Left ventricle myocardium inferior (tissue), 1 donor: ENCODE measurements at regions not wholly inside any gene's neighbourhood (a gene's known extent, or its start where the extent isn't known, plus 50 kb on each side); places are given as distances from the start of the nearest gene placed in this dataset.

Experiments
- DNase-seq: peaks from one replicate; pipeline ENCODE4 v3.0.0-alpha.2; 2020
- H3K27ac ChIP-seq: fragments of 200-600 bp; replicated peaks from 2 replicates; pipeline ENCODE4 v1.8.0; 2021
- H3K27me3 ChIP-seq: fragments of 200-600 bp; 2 replicates; pipeline ENCODE4 v1.8.0; 2021; ENCODE audit warnings: low read depth
- H3K36me3 ChIP-seq: fragments of 200-600 bp; 2 replicates; pipeline ENCODE4 v1.8.0; 2021
- H3K4me1 ChIP-seq: fragments of 200-600 bp; 2 replicates; pipeline ENCODE4 v1.8.0; 2021
- H3K4me3 ChIP-seq: fragments of 200-600 bp; 2 replicates; pipeline ENCODE4 v1.8.0; 2021; ENCODE audit warnings: mild to moderate bottlenecking, moderate library complexity
- H3K9me3 ChIP-seq: fragments of 200-600 bp; replicated peaks from 2 replicates; pipeline ENCODE4 v1.8.0; 2021
- CTCF ChIP-seq: fragments of 200-600 bp; IDR thresholded peaks from 2 replicates; pipeline ENCODE4 v1.8.0; 2021; ENCODE audit warnings: antibody characterized with exemption, mild to moderate bottlenecking, borderline replicate concordance
- intact Hi-C: fragments of 100-400 bp; cut with micrococcal nuclease; formaldehyde crosslinking; loops from one replicate; pipeline ENCODE4 v1.11.0; 2022
- donor health status: DM: no; HTN: yes; CAD: no; lungs with severe emphysema.

- Histone ChIP-seq H3K27me3 (peaks cover 61% of the 10 kb centered on the region), H3K4me1 (no peaks in the 10 kb centered on the region), H3K4me3 (no peak overlapping the region), H3K36me3 (no peaks in the 10 kb centered on the region), H3K9me3 (no peaks in the 10 kb centered on the region), H3K27ac (no peak overlapping the region)
- no peak for TF ChIP-seq CTCF
- no peak for DNase-seq
- intact Hi-C loops = no loop called here
Observed at GRCh38 chr7:31249671-31250070, 90.9 kb downstream of the NEUROD6 start.

- Histone ChIP-seq H3K4me1 (no peaks in the 10 kb centered on the region), H3K27ac (no peak overlapping the region), H3K36me3 (no peaks in the 10 kb centered on the region), H3K9me3 (no peaks in the 10 kb centered on the region), H3K4me3 (no peak overlapping the region), H3K27me3 (peaks cover 13% of the 10 kb centered on the region)
- no peak for TF ChIP-seq CTCF
- intact Hi-C loops = no loop called here
- no peak for DNase-seq
Observed at GRCh38 chr7:31236868-31237267, 103.7 kb downstream of the NEUROD6 start.

GRCh38 chr7:31234836-31235605, 105.5 kb downstream of the NEUROD6 start:
- TF ChIP-seq CTCF = no peak
- Histone ChIP-seq H3K4me3 (no peak overlapping the region), H3K4me1 (no peaks in the 10 kb centered on the region), H3K27me3 (peaks cover 21% of the 10 kb centered on the region), H3K27ac (no peak overlapping the region), H3K36me3 (no peaks in the 10 kb centered on the region), H3K9me3 (no peaks in the 10 kb centered on the region)
- intact Hi-C loops = no loop called here
- DNase-seq = no peak

DNA sequence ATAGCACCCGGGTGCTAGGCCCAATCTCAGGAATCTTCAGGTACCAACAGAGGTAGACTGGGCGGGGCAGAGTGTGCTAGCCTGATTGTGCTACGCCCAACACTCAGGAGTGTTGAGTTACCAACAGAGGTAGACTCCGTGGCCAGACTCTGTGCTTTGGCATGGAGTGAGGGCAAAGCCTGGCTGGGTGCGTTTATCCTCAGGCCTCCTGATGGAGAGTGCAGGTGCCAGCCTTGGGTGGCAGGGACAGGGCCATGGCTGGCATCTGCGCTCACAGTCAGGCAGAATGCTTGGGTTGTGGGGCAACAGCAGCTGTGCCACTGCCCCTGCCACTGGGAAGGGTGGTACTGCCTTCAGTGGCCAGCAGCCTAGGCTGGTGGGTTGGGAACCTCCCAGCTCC, 111.6 kb downstream of the NEUROD6 start:
- peaks cover 36% of the 10 kb centered on the region for H3K9me3 ChIP-seq
- no peak for DNase-seq

DNA sequence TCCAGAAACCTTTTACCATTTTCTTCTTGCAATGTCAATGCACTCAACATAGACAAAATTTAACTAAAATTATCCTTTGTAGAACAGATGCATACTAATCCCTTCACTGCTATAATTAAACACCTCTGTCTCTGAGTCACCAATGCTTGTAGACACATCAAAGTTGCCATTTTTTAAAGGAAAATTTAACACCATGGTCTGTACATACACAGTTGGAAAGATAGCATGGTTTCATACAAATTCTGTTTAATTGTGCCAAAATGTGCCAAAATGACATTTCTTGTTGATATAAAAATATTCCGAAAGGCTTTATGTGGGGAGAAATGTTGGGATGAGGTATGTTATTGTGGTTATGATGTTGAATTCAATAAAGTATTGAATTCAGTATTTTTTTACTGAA, 125.8 kb downstream of the NEUROD6 start:
- Histone ChIP-seq H3K9me3 (peaks cover 5% of the 10 kb centered on the region), H3K27me3 (peaks cover 41% of the 10 kb centered on the region), H3K4me3 (no peak overlapping the region), H3K36me3 (no peaks in the 10 kb centered on the region), H3K27ac (no peak overlapping the region), H3K4me1 (no peaks in the 10 kb centered on the region)
- no peak for TF ChIP-seq CTCF
- intact Hi-C loops = no loop called here
- no peak for DNase-seq

More for the DNA sequence above, 111.6 kb downstream of the NEUROD6 start:
- intact Hi-C loops = no loop called here
- Histone ChIP-seq H3K36me3 (no peaks in the 10 kb centered on the region), H3K27ac (no peak overlapping the region), H3K4me1 (no peaks in the 10 kb centered on the region), H3K27me3 (peaks cover 20% of the 10 kb centered on the region), H3K4me3 (no peak overlapping the region)
- TF ChIP-seq CTCF = no peak
